Esophagus squamous epithelium (tissue), 4 donors: ENCODE measurements at regions not wholly inside any gene's neighbourhood (a gene's known extent, or its start where the extent isn't known, plus 50 kb on each side); places are given as distances from the start of the nearest gene placed in this dataset.

Source experiments
- POLR2A ChIP-seq, 4 donors: fragments of 450-650 bp; IDR thresholded peaks; one replicate each; pipeline ENCODE4 v1.6.1; 2017; ENCODE audit warnings: antibody characterized with exemption in 4 of 4, mild to moderate bottlenecking in 4 of 4, moderate library complexity in 3 of 4
- TF ChIP-seq, protein P1 (sequence below), 6 experiments: fragments of 450-650 bp in 4 of 6; fragments of 200-600 bp in 2 of 6; sonication (generic) in 2 of 6; IDR thresholded peaks; one replicate each; pipeline ENCODE4 v1.5.1; 2016 to 2019; ENCODE audit warnings: antibody characterized with exemption in 6 of 6, mild to moderate bottlenecking in 4 of 6, moderate library complexity in 4 of 6

- TF ChIP-seq, protein P1, sequence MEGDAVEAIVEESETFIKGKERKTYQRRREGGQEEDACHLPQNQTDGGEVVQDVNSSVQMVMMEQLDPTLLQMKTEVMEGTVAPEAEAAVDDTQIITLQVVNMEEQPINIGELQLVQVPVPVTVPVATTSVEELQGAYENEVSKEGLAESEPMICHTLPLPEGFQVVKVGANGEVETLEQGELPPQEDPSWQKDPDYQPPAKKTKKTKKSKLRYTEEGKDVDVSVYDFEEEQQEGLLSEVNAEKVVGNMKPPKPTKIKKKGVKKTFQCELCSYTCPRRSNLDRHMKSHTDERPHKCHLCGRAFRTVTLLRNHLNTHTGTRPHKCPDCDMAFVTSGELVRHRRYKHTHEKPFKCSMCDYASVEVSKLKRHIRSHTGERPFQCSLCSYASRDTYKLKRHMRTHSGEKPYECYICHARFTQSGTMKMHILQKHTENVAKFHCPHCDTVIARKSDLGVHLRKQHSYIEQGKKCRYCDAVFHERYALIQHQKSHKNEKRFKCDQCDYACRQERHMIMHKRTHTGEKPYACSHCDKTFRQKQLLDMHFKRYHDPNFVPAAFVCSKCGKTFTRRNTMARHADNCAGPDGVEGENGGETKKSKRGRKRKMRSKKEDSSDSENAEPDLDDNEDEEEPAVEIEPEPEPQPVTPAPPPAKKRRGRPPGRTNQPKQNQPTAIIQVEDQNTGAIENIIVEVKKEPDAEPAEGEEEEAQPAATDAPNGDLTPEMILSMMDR (IDR thresholded peaks at IDR 0.05): no peak
- no peak for TF ChIP-seq POLR2A (IDR thresholded peaks at IDR 0.05)
Measured at GRCh38 chrX:128335671-128336070, 283.5 kb upstream of the ACTRT1 start.
